ENCODE measurements at regions not wholly inside any gene's neighbourhood (a gene's known extent, or its start where the extent isn't known, plus 50 kb on each side); places are given as distances from the start of the nearest gene placed in this dataset.

DNA sequence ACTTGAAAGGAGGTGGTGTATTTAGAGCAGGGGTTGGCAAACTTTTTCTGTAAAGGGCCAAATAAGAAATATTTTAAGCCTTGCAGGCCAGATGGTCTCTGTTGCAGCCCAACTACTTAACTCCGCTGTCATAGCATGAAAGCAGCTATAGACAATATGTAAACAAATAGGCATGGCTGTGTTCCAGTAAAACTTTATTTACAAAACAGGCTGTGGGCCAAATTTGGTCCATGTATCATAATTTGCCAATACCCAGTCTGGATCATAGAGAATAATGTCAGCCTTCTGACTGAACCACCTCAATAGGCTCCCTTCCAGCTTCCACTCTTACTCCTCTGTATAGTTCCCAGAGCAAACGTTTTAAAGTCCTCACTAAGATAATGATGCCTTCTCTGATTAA is 638.8 kb upstream of the CFAP20DC start:
- H3K36me3 ChIP-seq: no peaks in the 10 kb centered on the region
- H3K27ac ChIP-seq: no peak overlapping the region
- WGBS: 71% methylated on average over 2 of the region's 2 CpGs
- no peak for DNase-seq (ENCODE audit: low spot score)
- H3K9me3 ChIP-seq: no peaks in the 10 kb centered on the region
- TF ChIP-seq POLR2AphosphoS5 (IDR thresholded peaks at IDR 0.05) (no peak), CTCF (IDR thresholded peaks at IDR 0.05) (no peak), POLR2A (IDR thresholded peaks at IDR 0.05) (no peak)
- H3K27me3 ChIP-seq (replicated peaks; ENCODE audit: insufficient read depth): no peaks in the 10 kb centered on the region
- H3K4me1 ChIP-seq (replicated peaks): no peaks in the 10 kb centered on the region
- no peak overlapping the region for H3K4me3 ChIP-seq
- intact Hi-C loops (cut with DNase I): no loop called here

DNA sequence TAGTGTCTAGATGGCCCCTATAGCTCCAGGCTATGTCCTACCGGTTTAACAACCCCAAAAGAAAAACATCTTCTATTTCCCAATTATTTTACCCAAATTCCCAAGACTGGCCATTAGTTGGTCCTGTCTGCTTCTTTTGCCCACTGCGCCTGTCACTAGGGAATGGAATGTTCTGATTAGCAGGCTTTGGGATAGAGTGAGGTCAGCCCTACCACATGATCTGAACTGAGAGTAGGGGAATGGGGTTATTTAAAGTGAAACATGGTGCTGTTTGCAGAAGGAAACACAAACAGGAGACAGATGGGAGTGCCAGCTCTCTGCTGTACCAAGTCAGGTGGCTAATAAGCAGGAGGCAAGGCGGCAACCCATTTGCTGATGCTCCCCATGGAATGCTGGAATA is 635.6 kb upstream of the CFAP20DC start:
- no peak for TF ChIP-seq CTCF (IDR thresholded peaks at IDR 0.05)
- no peak for TF ChIP-seq POLR2AphosphoS5 (IDR thresholded peaks at IDR 0.05)
- no peak for TF ChIP-seq POLR2A (IDR thresholded peaks at IDR 0.05)
- Histone ChIP-seq H3K36me3 (no peaks in the 10 kb centered on the region), H3K9me3 (no peaks in the 10 kb centered on the region), H3K27me3 (replicated peaks; ENCODE audit: insufficient read depth) (no peaks in the 10 kb centered on the region), H3K4me1 (replicated peaks) (no peaks in the 10 kb centered on the region), H3K27ac (no peak overlapping the region), H3K4me3 (no peak overlapping the region)
- DNase-seq (ENCODE audit: low spot score): no peak
- 92% methylated on average over 3 of the region's 3 CpGs for WGBS
- intact Hi-C loops (cut with DNase I): no loop called here

DNA sequence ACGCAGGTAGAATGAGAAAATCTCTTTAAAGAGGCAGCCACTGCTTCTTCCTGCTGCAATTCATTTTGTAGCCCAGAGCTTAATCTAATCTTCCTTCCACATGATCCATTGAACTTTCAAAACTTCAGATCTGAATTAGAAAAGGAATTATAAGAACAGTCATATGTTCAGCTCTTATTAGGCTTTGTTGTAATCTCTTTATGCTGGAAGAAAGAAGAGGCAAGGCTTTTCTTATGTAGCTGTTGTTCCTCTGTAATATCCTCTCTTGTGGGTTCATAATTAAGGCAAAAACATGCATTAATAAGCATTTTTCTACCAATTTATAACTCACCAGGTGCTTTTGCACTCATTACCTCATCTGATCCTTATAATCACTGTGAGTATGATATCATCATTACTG is 634.9 kb upstream of the CFAP20DC start:
- intact Hi-C loops (cut with DNase I): no loop called here
- TF ChIP-seq POLR2A (IDR thresholded peaks at IDR 0.05) (no peak), CTCF (IDR thresholded peaks at IDR 0.05) (no peak), POLR2AphosphoS5 (IDR thresholded peaks at IDR 0.05) (no peak)
- 93% methylated on average over 1 of the region's 1 CpG for WGBS

DNA sequence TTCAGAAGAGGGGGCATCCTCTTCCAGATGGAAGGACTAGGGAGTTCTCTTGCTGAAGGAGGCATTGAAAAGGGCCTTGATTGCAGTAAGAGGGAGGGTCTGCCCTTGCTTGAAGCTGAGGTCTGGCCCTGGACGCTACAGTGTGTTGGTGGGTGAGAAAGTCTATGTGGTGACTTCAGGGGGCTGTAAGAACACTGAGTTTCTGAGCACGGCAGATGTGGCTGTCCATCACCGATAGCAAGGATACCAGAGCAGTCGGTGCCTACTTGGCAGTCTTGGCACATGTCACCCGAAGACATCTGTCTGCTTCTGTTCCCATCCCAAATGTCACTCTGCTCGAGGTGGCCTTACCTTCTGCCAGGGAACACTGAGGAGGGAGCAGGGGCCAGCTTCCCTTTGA is 631.1 kb upstream of the CFAP20DC start:
- WGBS: 93% methylated on average over 6 of the region's 6 CpGs
- Histone ChIP-seq H3K9me3 (no peaks in the 10 kb centered on the region), H3K27me3 (replicated peaks; ENCODE audit: insufficient read depth) (no peaks in the 10 kb centered on the region), H3K36me3 (no peaks in the 10 kb centered on the region), H3K27ac (no peak overlapping the region), H3K4me1 (replicated peaks) (peaks cover 7% of the 10 kb centered on the region), H3K4me3 (no peak overlapping the region)
- TF ChIP-seq POLR2A (IDR thresholded peaks at IDR 0.05) (no peak), POLR2AphosphoS5 (IDR thresholded peaks at IDR 0.05) (no peak), CTCF (IDR thresholded peaks at IDR 0.05) (no peak)
- intact Hi-C loops (cut with DNase I): no loop called here
- DNase-seq (ENCODE audit: low spot score): no peak

More for the DNA sequence above, 634.9 kb upstream of the CFAP20DC start:
- no peaks in the 10 kb centered on the region for H3K36me3 ChIP-seq
- no peaks in the 10 kb centered on the region for H3K27me3 ChIP-seq (replicated peaks; ENCODE audit: insufficient read depth)
- no peak for DNase-seq (ENCODE audit: low spot score)
- no peak overlapping the region for H3K27ac ChIP-seq
- H3K4me1 ChIP-seq (replicated peaks): no peaks in the 10 kb centered on the region
- no peak overlapping the region for H3K4me3 ChIP-seq
- no peaks in the 10 kb centered on the region for H3K9me3 ChIP-seq

DNA sequence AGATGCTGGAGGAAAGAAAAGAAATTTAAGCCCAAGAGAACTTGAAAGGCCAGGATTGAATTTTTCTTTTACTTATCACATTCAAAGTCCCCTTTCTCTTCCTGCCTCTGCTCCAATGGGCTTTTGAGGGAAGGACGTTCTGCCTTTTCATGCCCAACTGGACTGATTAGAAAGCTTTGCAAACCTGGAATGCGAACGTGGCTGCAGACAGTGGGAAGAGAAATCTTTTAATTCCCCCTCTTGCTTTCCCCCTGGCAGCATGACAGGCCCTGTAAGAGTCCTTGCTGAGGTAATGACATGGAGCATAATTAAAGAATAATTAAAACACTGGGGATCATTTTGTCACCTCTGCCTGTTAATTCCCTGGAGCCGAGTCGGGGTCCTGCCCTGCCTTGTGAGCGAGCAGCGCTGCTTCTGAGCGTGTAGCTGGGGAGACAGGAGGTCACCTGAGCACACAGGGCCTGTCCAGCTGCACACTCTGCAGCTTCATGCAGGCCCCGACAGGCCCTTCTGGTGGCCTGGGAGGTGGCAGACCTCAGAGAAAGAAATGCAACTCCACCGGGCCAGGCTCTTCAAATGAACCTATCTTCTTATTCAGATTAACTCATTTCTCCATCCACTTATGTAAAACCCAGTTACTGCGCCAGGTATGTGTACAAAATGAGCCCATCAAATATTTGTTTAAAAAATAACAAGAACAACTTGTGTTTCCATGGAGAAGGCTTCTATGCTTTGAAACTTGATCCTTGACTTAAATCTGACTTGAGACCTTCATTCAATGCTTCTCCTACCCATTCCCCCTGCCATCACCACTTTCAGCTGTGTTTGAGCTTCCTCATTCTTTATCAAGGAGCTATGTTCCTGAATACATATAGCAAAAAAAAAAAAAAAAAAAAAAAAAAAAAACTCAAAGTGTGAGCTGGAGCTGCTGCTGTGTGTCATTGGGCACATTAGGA is 628.2 kb upstream of the CFAP20DC start:
- Histone ChIP-seq H3K4me3 (no peak overlapping the region), H3K36me3 (no peaks in the 10 kb centered on the region), H3K27me3 (replicated peaks; ENCODE audit: insufficient read depth) (no peaks in the 10 kb centered on the region), H3K9me3 (no peaks in the 10 kb centered on the region), H3K27ac (no peak overlapping the region), H3K4me1 (replicated peaks) (peaks cover 7% of the 10 kb centered on the region)
- TF ChIP-seq POLR2AphosphoS5 (IDR thresholded peaks at IDR 0.05): peak; percentile 21
- no peak for TF ChIP-seq CTCF (IDR thresholded peaks at IDR 0.05)
- DNase-seq (ENCODE audit: low spot score): peak; percentile 14
- 29% methylated on average over 11 of the region's 11 CpGs for WGBS
- intact Hi-C loops (cut with DNase I): no loop called here
